Heart right ventricle (tissue), 16 donors: ENCODE measurements at regions not wholly inside any gene's neighbourhood (a gene's known extent, or its start where the extent isn't known, plus 50 kb on each side); places are given as distances from the start of the nearest gene placed in this dataset.

Source experiments
- ATAC-seq, 8 donors: fragments of 200-7000 bp; cut with Tn5 transposase; one replicate each; pipeline ENCODE4 v1.9.1; 2020; ENCODE audit warnings: mild to moderate bottlenecking in 8 of 8, moderate library complexity in 8 of 8, moderate number of reproducible peaks in 1 of 8
- DNase-seq, 2 donors: peaks; one replicate each; pipeline ENCODE4 v3.0.0-alpha.2; 2020
- H3K27ac ChIP-seq, 10 donors: fragments of 200-600 bp; sonication (generic) in 2 of 10; one replicate each; pipeline versions ENCODE4 v1.5.0 to v1.8.0; 2020 to 2022; ENCODE audit warnings: mild to moderate bottlenecking in 3 of 10
- H3K27me3 ChIP-seq, 7 donors: fragments of 200-600 bp; one replicate each; pipeline ENCODE4 v1.8.0; 2021 to 2022; ENCODE audit warnings: mild to moderate bottlenecking in 2 of 7
- H3K36me3 ChIP-seq, 9 donors: fragments of 200-600 bp; sonication (generic) in 1 of 9; one replicate each; pipeline versions ENCODE4 v1.5.0 to v1.8.0; 2020 to 2022; ENCODE audit warnings: mild to moderate bottlenecking in 2 of 9
- H3K4me1 ChIP-seq, 9 donors: fragments of 200-600 bp; sonication (generic) in 1 of 9; one replicate each; pipeline versions ENCODE4 v1.5.0 to v1.8.0; 2020 to 2022; ENCODE audit warnings: mild to moderate bottlenecking in 4 of 9
- H3K4me3 ChIP-seq, 10 donors: fragments of 200-600 bp; sonication (generic) in 2 of 10; one replicate each; pipeline versions ENCODE4 v1.5.0 to v1.8.0; 2020 to 2022; ENCODE audit warnings: mild to moderate bottlenecking in 7 of 10, moderate library complexity in 2 of 10
- H3K9me3 ChIP-seq, 11 donors: fragments of 200-600 bp in 10 of 11; sonication (generic) in 2 of 11; one replicate each; pipeline versions ENCODE4 v1.5.0 to v1.8.0; 2013 to 2022; ENCODE audit warnings: mild to moderate bottlenecking in 2 of 11, control low read depth in 1 of 11, moderate library complexity in 1 of 11
- CTCF ChIP-seq, 9 donors: fragments of 200-600 bp; sonication (generic) in 2 of 9; IDR thresholded peaks; one replicate each; pipeline versions ENCODE4 v1.5.0 to v1.8.0; 2021 to 2022; ENCODE audit warnings: antibody characterized with exemption in 9 of 9, mild to moderate bottlenecking in 5 of 9, moderate library complexity in 1 of 9
- WGBS, 2 donors: extraction: QIAGEN DNeasy Blood & Tissue Kit; methylation state at CpG; one replicate each; pipeline ENCODE4 v1.1.7; 2013; ENCODE audit warnings: inconsistent platforms in 1 of 2; 5-methylcytosine and 5-hydroxymethylcytosine counted together
- intact Hi-C, 10 donors: fragments of 100-400 bp; cut with DNase I; formaldehyde crosslinking; loops; one replicate each; pipeline versions ENCODE4 v1.11.1 to v1.14.2; 2022
- donor health status: Arrhythmogenic right ventricular cardiomyopathy.
- donor health status: ischemic (EF 13 %, LVEDD 7.1; RV severe dilation, severe dysfunction).
- donor health status: healthy with polysubstance abuse.
- donor health status: DM: no; HTN: yes; CAD: no.
- donor health status: DM: no; HTN: no; CAD: no.
- donor health status: ischemic (EF 25% LVEDD 6.9; RV normal size, moderate dysfunction).
- donor health status: ischemic (EF 25% LVEDD 5.7; RV mildly dilated, moderate dysfunction).
- donor health status: healthy.
- donor health status: DM: yes; HTN: yes; CAD: no.
- donor health status: Ischemic cardiomyopathy.
- donor health status: ischemic (EF 35%, LVEDD 5.7; RV mildly dilated, moderate dysfunction).
- donor health status: nonischemic (EF 11% LVEDD 7.7; RV severe dilation, severe dysfunction).
- donor health status: DM: yes; HTN: yes; CAD: no.
- donor health status: PGD.
- donor health status: ischemic (EF 29% LVEDD 5.4; RV normal size, mild dysfunction).
- donor health status: nonischemic (EF 23%, LVEDD 6.1; RV moderate dilation, normal function).

DNA sequence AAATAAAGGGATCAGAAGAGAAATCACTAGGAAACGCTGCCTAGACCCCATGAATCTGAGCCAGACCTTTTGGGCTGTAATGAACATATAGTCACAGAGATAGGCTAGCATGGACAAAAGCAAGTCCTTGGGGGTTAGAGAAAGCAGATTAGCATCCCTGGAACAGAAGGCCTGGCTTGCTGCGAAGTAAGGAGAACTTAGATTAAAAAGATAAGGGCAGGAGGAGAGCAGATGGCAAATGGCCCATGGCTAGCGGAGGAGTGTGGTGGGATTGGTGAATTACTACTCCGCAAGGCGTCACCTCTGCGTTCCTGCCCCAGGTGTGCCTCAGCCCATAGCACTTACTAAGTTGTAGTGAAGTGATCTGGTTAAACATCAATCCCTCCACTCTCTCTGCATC is 92.3 kb upstream of the ZNF438 start:
- WGBS, 2 donors = 92 to 94% methylated on average over 6 of the region's 6 CpGs
- Histone ChIP-seq H3K36me3 (no peaks in the 10 kb centered on the region), H3K9me3 (no peaks in the 10 kb centered on the region), H3K27ac (no peak overlapping the region), H3K27me3 (no peaks in the 10 kb centered on the region), H3K4me3 (no peak overlapping the region), H3K4me1 (peaks cover 0 to 31% (median 14%) of the 10 kb centered on the region in 9 donors)
- no peak for ATAC-seq
- TF ChIP-seq CTCF (IDR thresholded peaks at IDR 0.05) = no peak
- DNase-seq = no peak
- intact Hi-C loops = no loop called here

- intact Hi-C loops = no loop called here
- Histone ChIP-seq H3K4me1 (peaks cover 0 to 34% (median 14%) of the 10 kb centered on the region in 9 donors), H3K27ac (no peak overlapping the region), H3K4me3 (no peak overlapping the region), H3K9me3 (no peaks in the 10 kb centered on the region), H3K36me3 (no peaks in the 10 kb centered on the region), H3K27me3 (no peaks in the 10 kb centered on the region)
- no peak for DNase-seq
- no peak for ATAC-seq
- no peak for TF ChIP-seq CTCF (IDR thresholded peaks at IDR 0.05)
- WGBS, 2 donors = 72 to 79% methylated on average over 5 of the region's 5 CpGs
These were observed 93.2 kb upstream of the ZNF438 start for GRCh38 chr10:31124852-31125251.

DNA sequence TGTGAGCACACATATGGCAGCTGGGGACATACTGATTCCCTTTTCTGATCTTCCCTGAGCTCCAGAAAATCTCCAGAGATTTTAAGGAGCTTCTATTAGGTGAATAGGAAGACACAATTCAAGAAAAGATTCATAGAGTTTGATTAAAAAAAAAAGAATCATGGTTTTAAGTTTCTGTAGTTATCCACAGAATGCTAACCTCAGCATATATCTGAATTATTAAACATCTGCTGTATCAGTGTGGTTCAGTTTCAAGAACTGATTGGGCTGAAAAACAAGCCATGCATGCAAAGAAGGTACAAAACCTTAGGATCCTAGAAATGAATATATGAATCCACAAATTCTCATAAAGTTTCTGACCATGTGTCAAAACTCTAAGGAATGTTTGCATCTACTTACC is 94.1 kb upstream of the ZNF438 start:
- intact Hi-C loops = no loop called here
- Histone ChIP-seq H3K9me3 (no peaks in the 10 kb centered on the region), H3K27me3 (no peaks in the 10 kb centered on the region), H3K4me3 (no peak overlapping the region), H3K27ac (no peak overlapping the region), H3K4me1 (peaks cover 0 to 28% (median 9%) of the 10 kb centered on the region in 9 donors), H3K36me3 (no peaks in the 10 kb centered on the region)
- no peak for TF ChIP-seq CTCF (IDR thresholded peaks at IDR 0.05)
- DNase-seq (no peak), ATAC-seq (no peak)

- H3K4me1 ChIP-seq = peaks cover 0 to 20% (median 2%) of the 10 kb centered on the region in 9 donors
- no peak for TF ChIP-seq CTCF (IDR thresholded peaks at IDR 0.05)
- intact Hi-C loops = no loop called here
- H3K27ac ChIP-seq = no peak overlapping the region
- no peak for ATAC-seq
- H3K4me3 ChIP-seq = no peak overlapping the region
- no peak for DNase-seq
- no peaks in the 10 kb centered on the region for H3K9me3 ChIP-seq
- H3K27me3 ChIP-seq = no peaks in the 10 kb centered on the region
- no peaks in the 10 kb centered on the region for H3K36me3 ChIP-seq
- WGBS, 2 donors = 93 to 96% methylated on average over 2 of the region's 2 CpGs
These were observed 94.9 kb upstream of the ZNF438 start for GRCh38 chr10:31126593-31126992.

- intact Hi-C loops = no loop called here
- DNase-seq = no peak
- ATAC-seq = no peak
- Histone ChIP-seq H3K9me3 (no peaks in the 10 kb centered on the region), H3K36me3 (no peaks in the 10 kb centered on the region), H3K27me3 (no peaks in the 10 kb centered on the region), H3K4me3 (no peak overlapping the region), H3K4me1 (peaks cover 0 to 19% (median 6%) of the 10 kb centered on the region in 9 donors), H3K27ac (peak overlapping the region in 4 of 10 donors; percentile 8 to 66 (median 38))
- 90 to 93% methylated on average over 2 of the region's 2 CpGs for WGBS, 2 donors
- no peak for TF ChIP-seq CTCF (IDR thresholded peaks at IDR 0.05)
These were observed 96.9 kb upstream of the ZNF438 start for GRCh38 chr10:31128536-31128935.
